HepG2 (cell line): ENCODE measurements at regions not wholly inside any gene's neighbourhood (a gene's known extent, or its start where the extent isn't known, plus 50 kb on each side); places are given as distances from the start of the nearest gene placed in this dataset.

Experiments
- ZNF44 ChIP-seq: sonication (generic); formaldehyde crosslinking; IDR thresholded peaks from 2 replicates; pipeline ENCODE4 v1.5.1; 2020; ENCODE audit warnings: mild to moderate bottlenecking, missing genetic modification reagents
- ZNF563 ChIP-seq: sonication (generic); formaldehyde crosslinking; IDR thresholded peaks from 2 replicates; pipeline ENCODE4 v1.8.0; 2022; ENCODE audit warnings: mild to moderate bottlenecking, moderate library complexity, missing genetic modification reagents
- TF ChIP-seq, protein P1 (sequence below), 2 experiments: sonication (generic) in 1 of 2; formaldehyde crosslinking in 1 of 2; IDR thresholded peaks; 2 replicates each; pipeline versions ENCODE4 v1.5.1 to v1.6.1; 2011 to 2020; ENCODE audit warnings: borderline replicate concordance in 1 of 2, low read depth in 1 of 2, low read length in 1 of 2, mild to moderate bottlenecking in 1 of 2, missing genetic modification reagents in 1 of 2, moderate library complexity in 1 of 2

DNA sequence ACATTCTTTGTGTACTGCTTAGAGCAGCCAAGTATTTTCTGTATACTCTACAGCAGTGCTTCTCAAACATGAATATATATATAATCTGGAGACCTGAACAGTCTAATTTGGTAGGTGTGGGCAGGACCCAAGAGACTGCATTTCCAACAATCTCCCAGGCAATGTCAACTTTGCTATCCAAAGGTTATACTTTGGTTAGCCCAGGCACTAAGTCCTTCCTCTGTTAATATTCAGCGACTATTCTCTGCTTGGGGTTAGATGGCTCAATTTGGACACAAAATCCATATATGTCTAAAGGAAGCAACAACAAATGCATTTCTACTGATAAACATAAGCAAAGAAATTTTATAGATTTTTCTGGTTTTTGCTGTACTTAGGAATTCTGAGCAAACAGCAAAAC, 480.0 kb upstream of the RPS6KA3 start:
- TF ChIP-seq, protein P1, sequence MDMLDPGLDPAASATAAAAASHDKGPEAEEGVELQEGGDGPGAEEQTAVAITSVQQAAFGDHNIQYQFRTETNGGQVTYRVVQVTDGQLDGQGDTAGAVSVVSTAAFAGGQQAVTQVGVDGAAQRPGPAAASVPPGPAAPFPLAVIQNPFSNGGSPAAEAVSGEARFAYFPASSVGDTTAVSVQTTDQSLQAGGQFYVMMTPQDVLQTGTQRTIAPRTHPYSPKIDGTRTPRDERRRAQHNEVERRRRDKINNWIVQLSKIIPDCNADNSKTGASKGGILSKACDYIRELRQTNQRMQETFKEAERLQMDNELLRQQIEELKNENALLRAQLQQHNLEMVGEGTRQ (IDR thresholded peaks at IDR 0.05; ENCODE audit: low read depth, low read length) = no peak
- TF ChIP-seq, protein P1 (CRISPR knock-in tag; IDR thresholded peaks at IDR 0.05; ENCODE audit: borderline replicate concordance) = no peak
- TF ChIP-seq ZNF563 (CRISPR knock-in tag) = no peak
- TF ChIP-seq ZNF44 (CRISPR knock-in tag) = no peak
